ENCODE measurements at regions not wholly inside any gene's neighbourhood (a gene's known extent, or its start where the extent isn't known, plus 50 kb on each side); places are given as distances from the start of the nearest gene placed in this dataset.

DNA sequence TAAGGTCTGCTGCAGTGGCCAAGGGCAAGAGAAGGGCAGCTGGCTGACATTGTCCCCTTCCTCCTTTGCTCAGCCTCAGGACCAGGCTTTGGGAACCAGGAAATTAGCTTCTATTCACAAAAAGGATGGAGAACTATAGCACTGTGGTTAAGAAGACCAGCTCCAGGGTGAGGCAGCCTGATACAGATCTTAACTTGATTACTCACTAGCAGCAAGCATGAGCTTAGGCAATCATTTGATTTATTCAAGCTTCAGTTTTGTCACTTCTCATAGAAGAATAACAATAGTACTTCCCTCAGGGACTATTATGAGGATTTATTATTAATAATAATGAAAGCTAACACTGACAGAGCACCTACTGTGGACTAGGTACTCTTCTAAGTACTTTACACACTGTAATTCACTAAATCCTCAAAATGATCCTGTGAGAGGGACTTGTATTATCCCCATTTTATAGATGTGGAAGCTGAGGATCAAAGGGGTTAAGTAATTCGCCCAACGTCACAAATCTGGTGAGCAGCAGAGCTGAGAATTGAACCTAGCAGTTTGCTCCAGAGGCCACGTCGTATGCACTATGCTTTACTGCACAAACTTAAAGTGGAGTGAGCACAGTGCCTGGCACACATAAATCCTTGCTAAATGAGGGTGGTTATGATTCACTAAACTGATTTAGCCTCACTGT, 130.4 kb upstream of the PAK3 start:
- TF ChIP-seq, protein P1, sequence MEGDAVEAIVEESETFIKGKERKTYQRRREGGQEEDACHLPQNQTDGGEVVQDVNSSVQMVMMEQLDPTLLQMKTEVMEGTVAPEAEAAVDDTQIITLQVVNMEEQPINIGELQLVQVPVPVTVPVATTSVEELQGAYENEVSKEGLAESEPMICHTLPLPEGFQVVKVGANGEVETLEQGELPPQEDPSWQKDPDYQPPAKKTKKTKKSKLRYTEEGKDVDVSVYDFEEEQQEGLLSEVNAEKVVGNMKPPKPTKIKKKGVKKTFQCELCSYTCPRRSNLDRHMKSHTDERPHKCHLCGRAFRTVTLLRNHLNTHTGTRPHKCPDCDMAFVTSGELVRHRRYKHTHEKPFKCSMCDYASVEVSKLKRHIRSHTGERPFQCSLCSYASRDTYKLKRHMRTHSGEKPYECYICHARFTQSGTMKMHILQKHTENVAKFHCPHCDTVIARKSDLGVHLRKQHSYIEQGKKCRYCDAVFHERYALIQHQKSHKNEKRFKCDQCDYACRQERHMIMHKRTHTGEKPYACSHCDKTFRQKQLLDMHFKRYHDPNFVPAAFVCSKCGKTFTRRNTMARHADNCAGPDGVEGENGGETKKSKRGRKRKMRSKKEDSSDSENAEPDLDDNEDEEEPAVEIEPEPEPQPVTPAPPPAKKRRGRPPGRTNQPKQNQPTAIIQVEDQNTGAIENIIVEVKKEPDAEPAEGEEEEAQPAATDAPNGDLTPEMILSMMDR (IDR thresholded peaks at IDR 0.05; ENCODE audit: low read depth, low read length) = no peak
- H3K27me3 ChIP-seq = no peaks in the 10 kb centered on the region
- H3K27ac ChIP-seq = no peak overlapping the region
- no peaks in the 10 kb centered on the region for H3K9me3 ChIP-seq (ENCODE audit: low read depth)
- no peaks in the 10 kb centered on the region for H3K36me3 ChIP-seq
- H3K4me3 ChIP-seq = no peak overlapping the region
- no peak for DNase-seq (ENCODE audit: low read depth in 1 of 2, low spot score in 1 of 2)
- H3K4me1 ChIP-seq (ENCODE audit: low read depth) = no peaks in the 10 kb centered on the region

DNA sequence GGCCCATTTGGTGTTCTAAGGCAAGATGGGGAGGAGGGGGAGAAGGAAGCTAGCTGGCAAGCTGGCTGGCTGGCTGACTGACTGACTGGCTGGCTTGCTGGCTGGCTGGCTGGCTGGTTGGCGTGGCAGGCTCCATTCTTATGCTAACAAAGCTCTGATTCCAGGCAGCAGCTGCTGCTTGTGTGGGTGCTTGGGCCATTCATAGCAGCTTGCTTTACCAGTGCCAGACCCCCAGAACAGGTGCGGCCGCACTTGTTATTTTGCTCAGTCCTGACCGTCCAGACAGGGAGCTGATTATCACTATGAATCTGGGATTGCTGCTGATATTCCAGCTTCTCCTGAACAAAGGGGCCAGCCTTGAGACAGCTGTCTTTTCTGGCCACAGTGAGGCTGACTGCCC, 131.2 kb upstream of the PAK3 start:
- no peak overlapping the region for H3K27ac ChIP-seq

DNA sequence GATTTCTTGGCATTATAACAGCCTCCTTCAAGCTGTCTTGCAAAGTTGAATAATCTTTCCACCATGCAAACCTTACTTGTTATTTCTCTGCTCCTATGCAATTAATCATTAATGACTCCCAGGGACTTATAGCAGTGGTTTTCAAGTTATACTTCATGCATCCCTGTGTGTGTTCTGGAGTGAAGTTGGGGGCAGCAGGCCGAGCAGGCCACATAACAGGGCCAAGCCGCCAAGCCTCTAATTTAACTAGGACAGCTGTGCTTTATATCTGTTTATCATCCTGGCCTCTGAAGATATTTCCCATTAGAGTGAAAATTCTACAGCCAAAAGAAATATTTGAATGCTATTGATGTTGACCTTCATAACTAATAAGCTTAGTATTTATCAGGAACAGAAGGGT, 133.5 kb upstream of the PAK3 start:
- Histone ChIP-seq H3K27ac (no peak overlapping the region), H3K9me3 (ENCODE audit: low read depth) (no peaks in the 10 kb centered on the region), H3K4me3 (no peak overlapping the region), H3K27me3 (no peaks in the 10 kb centered on the region), H3K4me1 (ENCODE audit: low read depth) (no peaks in the 10 kb centered on the region), H3K36me3 (no peaks in the 10 kb centered on the region)
- TF ChIP-seq, protein P1 (IDR thresholded peaks at IDR 0.05; ENCODE audit: low read depth, low read length) = no peak
- DNase-seq (ENCODE audit: low read depth in 1 of 2, low spot score in 1 of 2) = no peak

More for the DNA sequence above, 131.2 kb upstream of the PAK3 start:
- DNase-seq (ENCODE audit: low read depth in 1 of 2, low spot score in 1 of 2) = no peak
- TF ChIP-seq, protein P1 (IDR thresholded peaks at IDR 0.05; ENCODE audit: low read depth, low read length) = no peak
- Histone ChIP-seq H3K9me3 (ENCODE audit: low read depth) (no peaks in the 10 kb centered on the region), H3K4me1 (ENCODE audit: low read depth) (no peaks in the 10 kb centered on the region), H3K36me3 (no peaks in the 10 kb centered on the region), H3K27me3 (no peaks in the 10 kb centered on the region), H3K4me3 (no peak overlapping the region)

DNA sequence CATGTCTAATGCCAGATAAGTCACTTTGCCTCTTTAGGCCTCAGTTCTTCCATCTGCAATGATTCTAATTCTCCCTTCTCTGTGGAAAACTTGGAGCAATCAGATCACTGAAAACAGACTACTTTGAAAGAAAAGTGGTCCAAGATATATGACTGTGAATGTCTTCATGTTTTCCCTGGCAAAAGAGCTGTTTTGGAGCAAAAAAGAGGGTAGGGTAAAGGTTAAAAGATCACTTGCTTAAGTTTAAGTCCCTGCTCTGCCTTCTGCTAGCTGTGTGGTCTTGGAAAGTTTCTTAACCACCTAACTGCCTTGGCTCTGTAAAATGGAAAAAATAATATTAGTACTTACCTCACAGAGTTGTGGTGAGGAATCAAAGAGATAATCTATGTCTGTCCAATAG, 140.3 kb upstream of the PAK3 start:
- no peak for DNase-seq (ENCODE audit: low read depth in 1 of 2, low spot score in 1 of 2)
- TF ChIP-seq, protein P1 (IDR thresholded peaks at IDR 0.05; ENCODE audit: low read depth, low read length) = no peak
- no peak overlapping the region for H3K4me3 ChIP-seq
- no peaks in the 10 kb centered on the region for H3K36me3 ChIP-seq
- peaks cover 5% of the 10 kb centered on the region for H3K27me3 ChIP-seq
- H3K27ac ChIP-seq = no peak overlapping the region
- no peaks in the 10 kb centered on the region for H3K9me3 ChIP-seq (ENCODE audit: low read depth)
- H3K4me1 ChIP-seq (ENCODE audit: low read depth) = no peaks in the 10 kb centered on the region

DNA sequence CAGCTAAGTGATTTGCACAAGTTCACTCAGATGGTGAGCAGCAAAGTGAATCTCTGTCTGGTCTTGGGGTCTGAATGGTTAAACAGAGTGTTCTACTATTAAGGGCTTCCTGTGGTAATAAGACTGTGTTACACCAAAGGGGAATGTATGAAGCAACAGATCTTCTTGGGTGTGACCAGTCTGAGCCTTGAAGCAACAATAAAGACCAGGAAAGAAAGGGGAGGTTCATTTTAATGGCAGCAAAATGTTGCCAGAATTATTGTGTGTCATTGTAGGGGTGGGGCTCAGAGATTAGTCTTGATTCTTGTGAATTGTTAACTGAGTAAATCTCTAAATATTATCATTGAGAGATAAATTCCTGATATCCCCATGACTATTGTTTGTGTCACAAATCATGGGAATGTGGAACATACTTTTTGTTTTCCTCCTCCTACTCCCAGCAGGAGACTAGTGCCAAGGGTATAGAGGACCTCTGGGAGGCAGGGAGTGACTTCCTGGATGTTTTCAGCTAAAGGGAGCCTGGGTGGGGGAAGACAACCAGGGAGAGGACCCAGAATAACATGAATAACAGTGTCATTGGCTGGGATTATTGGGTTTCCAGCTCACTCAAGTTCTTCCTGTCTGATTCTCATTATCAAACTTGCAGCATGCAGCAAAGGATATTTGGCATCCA, 141.4 kb upstream of the PAK3 start:
- H3K27me3 ChIP-seq = peaks cover 8% of the 10 kb centered on the region
- H3K4me1 ChIP-seq (ENCODE audit: low read depth) = no peaks in the 10 kb centered on the region
- TF ChIP-seq, protein P1 (IDR thresholded peaks at IDR 0.05; ENCODE audit: low read depth, low read length) = no peak
- H3K9me3 ChIP-seq (ENCODE audit: low read depth) = no peaks in the 10 kb centered on the region
- no peak overlapping the region for H3K27ac ChIP-seq
- H3K4me3 ChIP-seq = no peak overlapping the region
- no peaks in the 10 kb centered on the region for H3K36me3 ChIP-seq
- DNase-seq (ENCODE audit: low read depth in 1 of 2, low spot score in 1 of 2) = no peak

Measured in cardiac muscle cell (in vitro differentiated cells and primary cell).